Right atrium auricular region (tissue), 2 donors: ENCODE measurements at regions not wholly inside any gene's neighbourhood (a gene's known extent, or its start where the extent isn't known, plus 50 kb on each side); places are given as distances from the start of the nearest gene placed in this dataset.

Source experiments
- DNase-seq: peaks from one replicate; pipeline ENCODE4 v3.0.0-alpha.2; 2019; ENCODE audit warnings: low spot score
- H3K27ac ChIP-seq, 2 donors: fragments of 200-600 bp; sonication (generic); 1 replicate in 1 of 2; 2 replicates in 1 of 2; pipeline ENCODE4 v1.5.1; 2016 to 2019
- H3K27me3 ChIP-seq, 2 donors: fragments of 200-600 bp; sonication (generic); one replicate each; pipeline versions ENCODE4 v1.5.1 to v1.6.0; 2017 to 2019
- H3K36me3 ChIP-seq: fragments of 200-600 bp; sonication (generic); one replicate; pipeline ENCODE4 v1.5.1; 2016
- H3K4me1 ChIP-seq, 2 donors: fragments of 200-600 bp; sonication (generic); one replicate each; pipeline versions ENCODE4 v1.5.1 to v1.6.0; 2017 to 2019
- H3K4me3 ChIP-seq, 2 donors: fragments of 200-600 bp; sonication (generic); 1 replicate in 1 of 2; 2 replicates in 1 of 2; pipeline ENCODE4 v1.5.1; 2017 to 2019; ENCODE audit warnings: mild to moderate bottlenecking in 1 of 2, moderate library complexity in 1 of 2
- H3K9me3 ChIP-seq, 2 donors: fragments of 200-600 bp; sonication (generic); one replicate each; pipeline ENCODE4 v1.5.1; 2019
- CTCF ChIP-seq, 2 donors: fragments of 200-600 bp; sonication (generic); IDR thresholded peaks; one replicate each; pipeline ENCODE4 v1.5.1; 2019; ENCODE audit warnings: antibody characterized with exemption in 2 of 2

- no peak for DNase-seq
- TF ChIP-seq CTCF (IDR thresholded peaks at IDR 0.05): no peak
Measured at GRCh38 chr19:29019403-29019802, 193.5 kb downstream of the UQCRFS1 start.

GRCh38 chr19:29018542-29018941 lies 194.4 kb downstream of the UQCRFS1 start:
- H3K4me1 ChIP-seq: peaks cover 0 to 8% of the 10 kb centered on the region in 2 donors
- H3K4me3 ChIP-seq: no peak overlapping the region
- H3K9me3 ChIP-seq: no peaks in the 10 kb centered on the region
- H3K27me3 ChIP-seq: no peaks in the 10 kb centered on the region
- H3K27ac ChIP-seq: no peak overlapping the region
- DNase-seq: no peak
- no peak for TF ChIP-seq CTCF (IDR thresholded peaks at IDR 0.05)
- no peaks in the 10 kb centered on the region for H3K36me3 ChIP-seq

More at GRCh38 chr19:29019403-29019802, 193.5 kb downstream of the UQCRFS1 start:
- Histone ChIP-seq H3K36me3 (no peaks in the 10 kb centered on the region), H3K4me1 (peaks cover 0 to 8% of the 10 kb centered on the region in 2 donors), H3K4me3 (no peak overlapping the region), H3K27ac (no peak overlapping the region), H3K9me3 (no peaks in the 10 kb centered on the region), H3K27me3 (no peaks in the 10 kb centered on the region)

GRCh38 chr19:29017788-29018187 lies 195.2 kb downstream of the UQCRFS1 start:
- peaks cover 0 to 8% of the 10 kb centered on the region in 2 donors for H3K4me1 ChIP-seq
- H3K27me3 ChIP-seq: no peaks in the 10 kb centered on the region
- no peak for DNase-seq
- no peak overlapping the region for H3K4me3 ChIP-seq
- H3K27ac ChIP-seq: no peak overlapping the region
- no peaks in the 10 kb centered on the region for H3K9me3 ChIP-seq
- TF ChIP-seq CTCF (IDR thresholded peaks at IDR 0.05): no peak
- no peaks in the 10 kb centered on the region for H3K36me3 ChIP-seq

GRCh38 chr19:29016926-29017760 lies 195.8 kb downstream of the UQCRFS1 start:
- no peaks in the 10 kb centered on the region for H3K27me3 ChIP-seq
- no peak for DNase-seq
- H3K27ac ChIP-seq: no peak overlapping the region
- no peaks in the 10 kb centered on the region for H3K9me3 ChIP-seq
- TF ChIP-seq CTCF (IDR thresholded peaks at IDR 0.05): no peak
- H3K4me1 ChIP-seq: peaks cover 0 to 8% of the 10 kb centered on the region in 2 donors
- no peaks in the 10 kb centered on the region for H3K36me3 ChIP-seq
- H3K4me3 ChIP-seq: no peak overlapping the region

- no peak for DNase-seq
- Histone ChIP-seq H3K27me3 (no peaks in the 10 kb centered on the region), H3K4me1 (peaks cover 0 to 8% of the 10 kb centered on the region in 2 donors), H3K36me3 (no peaks in the 10 kb centered on the region), H3K9me3 (no peaks in the 10 kb centered on the region), H3K27ac (no peak overlapping the region), H3K4me3 (no peak overlapping the region)
- TF ChIP-seq CTCF (IDR thresholded peaks at IDR 0.05): no peak
Measured at GRCh38 chr19:29016353-29016752, 196.6 kb downstream of the UQCRFS1 start.
